ENCODE measurements at regions not wholly inside any gene's neighbourhood (a gene's known extent, or its start where the extent isn't known, plus 50 kb on each side); places are given as distances from the start of the nearest gene placed in this dataset.

GRCh38 chr11:123245567-123245966 lies 50.5 kb upstream of the CLMP start:
- Mint-ChIP-seq H3K4me1 (peaks cover 2% of the 10 kb centered on the region), H3K9me3 (no peaks in the 10 kb centered on the region), H3K27ac (no peak overlapping the region), H3K4me3 (no peak overlapping the region), H3K36me3 (no peaks in the 10 kb centered on the region), H3K27me3 (ENCODE audit: low read depth) (no peaks in the 10 kb centered on the region)
- no peak for TF ChIP-seq CTCF (IDR thresholded peaks at IDR 0.05; ENCODE audit: unreplicated experiment)
- DNase-seq (ENCODE audit: low spot score in 2 of 2, unreplicated experiment in 2 of 2): no peak

All from mesothelial cell of epicardium (in vitro differentiated cells).